NCI-H1105 treated with DMSO at 0.1 percent for 48 hours (cell line): ENCODE measurements at regions not wholly inside any gene's neighbourhood (a gene's known extent, or its start where the extent isn't known, plus 50 kb on each side); places are given as distances from the start of the nearest gene placed in this dataset.
"Not testable (repeated sequence)": the region's sequence is repeated elsewhere in the genome, so short reads cannot be mapped to it uniquely, and the experiment has no call there.

Experiments used
- DNase-seq: peaks from one replicate; lab custom pipeline; 2025; lab: John Stamatoyannopoulos, UW

DNA sequence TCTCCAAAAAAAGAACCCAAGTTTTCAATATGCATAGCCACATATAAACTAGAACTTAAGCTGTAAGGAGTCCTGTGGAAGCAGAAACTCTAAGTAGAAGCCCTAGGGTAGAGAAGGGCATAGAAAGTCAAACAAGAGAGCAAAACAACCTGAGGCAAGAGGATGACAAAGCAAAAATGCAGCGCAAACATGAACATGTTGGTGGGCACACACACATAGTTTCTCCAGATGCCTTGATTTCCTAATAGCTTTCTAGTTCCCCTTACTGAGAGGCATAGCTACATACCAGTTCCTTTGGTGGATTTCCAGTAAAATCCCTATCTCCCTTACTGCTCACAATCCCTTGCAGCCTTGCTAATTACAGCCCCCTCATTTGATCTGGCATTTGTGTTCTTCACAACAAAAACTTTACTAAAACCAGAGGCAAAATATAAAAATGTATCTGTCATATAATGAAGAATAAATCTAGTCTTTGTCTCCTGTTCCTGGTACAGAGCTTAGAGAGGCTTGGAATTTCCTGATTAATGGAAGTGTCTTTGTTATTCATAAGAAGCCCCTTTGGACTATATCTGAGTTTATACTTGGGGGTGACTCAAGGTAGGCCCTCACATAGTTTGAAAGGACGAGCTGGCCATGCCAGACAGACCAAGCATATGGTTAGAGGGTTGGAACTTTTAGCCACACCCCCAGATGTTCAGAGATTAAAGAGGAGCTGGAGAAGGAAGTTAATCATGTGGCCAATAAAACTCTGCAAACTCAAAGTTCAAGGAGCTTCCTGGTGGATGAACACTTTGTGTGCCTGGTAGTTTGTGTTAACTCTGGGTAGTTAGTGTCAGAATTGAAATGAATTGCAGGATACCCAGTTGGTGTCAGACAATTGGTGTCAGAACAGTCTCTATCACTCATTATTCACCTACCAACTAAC, 52.7 kb upstream of the ZCCHC13 start:
- no peak for DNase-seq

GRCh38 chrX:74250574-74250973, 53.4 kb upstream of the ZCCHC13 start:
- DNase-seq: no peak

DNA sequence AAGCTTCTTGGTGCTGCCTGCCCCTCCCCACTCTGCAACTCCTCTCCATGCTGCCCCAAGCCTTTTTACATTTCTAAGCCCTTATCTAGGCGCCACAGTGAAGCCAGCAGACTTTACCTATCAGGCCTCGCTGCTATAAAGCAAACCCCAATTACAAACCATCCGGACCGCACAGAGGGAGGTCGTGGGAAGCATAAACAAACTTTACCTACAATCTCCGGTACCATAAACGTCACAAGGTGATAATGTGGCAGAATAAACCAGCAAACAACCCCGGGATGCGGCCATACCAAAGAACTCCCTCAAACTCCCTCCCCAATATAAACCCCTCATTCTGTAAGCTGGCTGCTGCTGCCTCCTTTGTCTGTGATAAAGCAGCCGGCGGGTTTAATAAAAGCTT, 54.0 kb upstream of the ZCCHC13 start:
- no peak for DNase-seq

GRCh38 chrX:74248889-74249288, 55.1 kb upstream of the ZCCHC13 start:
- no peak for DNase-seq

DNA sequence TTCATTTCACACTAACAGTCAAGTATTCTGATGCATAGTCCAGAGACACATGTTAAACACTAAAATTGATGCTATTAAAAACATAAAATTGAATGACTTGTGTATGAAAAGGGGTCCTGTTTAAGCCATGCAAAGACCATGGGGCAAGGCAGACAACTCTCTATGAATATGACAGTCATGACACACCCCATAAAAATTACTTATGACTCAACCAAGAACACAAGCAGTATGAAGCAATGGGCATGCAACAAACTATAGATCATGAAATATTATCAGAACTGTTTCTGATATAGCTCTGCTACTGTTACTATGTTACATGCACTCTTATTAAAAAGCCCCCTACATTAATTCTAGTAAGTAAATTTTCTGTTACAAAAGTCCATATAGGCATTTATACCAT, 57.5 kb upstream of the ZCCHC13 start:
- no peak for DNase-seq

DNA sequence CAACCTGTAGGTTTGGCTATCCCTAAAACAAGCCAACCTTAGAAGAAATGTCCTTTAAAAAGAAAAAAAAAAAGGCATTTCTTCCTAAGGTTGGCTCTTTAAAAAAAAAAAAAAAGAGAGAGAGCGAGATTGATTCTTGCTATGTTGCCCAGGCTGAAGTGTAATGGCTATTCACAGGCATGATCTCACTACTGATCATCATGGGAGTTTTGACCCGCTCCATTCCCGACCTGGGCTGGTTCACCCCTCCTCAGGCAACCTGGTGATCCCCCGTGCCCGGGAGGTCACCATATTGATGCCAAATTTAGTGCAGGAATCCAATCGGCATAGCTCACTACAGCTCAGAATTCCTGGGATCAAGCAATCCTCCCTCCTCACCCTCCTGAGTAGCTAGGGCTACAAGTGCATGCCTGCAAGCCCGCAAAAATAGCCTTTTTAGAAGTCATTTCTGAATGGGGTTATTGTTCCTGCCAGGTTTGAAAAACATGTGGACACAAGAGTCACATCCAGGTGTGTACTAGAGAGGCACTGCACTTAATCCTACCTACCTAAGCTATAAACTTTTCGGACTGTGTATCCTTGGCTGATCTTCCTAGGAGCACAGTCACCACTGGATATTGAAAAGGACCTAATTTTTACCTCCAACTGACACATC, 61.4 kb upstream of the ZCCHC13 start:
- DNase-seq: no peak

GRCh38 chrX:74242050-74242449, 61.9 kb upstream of the ZCCHC13 start:
- no peak for DNase-seq

DNA sequence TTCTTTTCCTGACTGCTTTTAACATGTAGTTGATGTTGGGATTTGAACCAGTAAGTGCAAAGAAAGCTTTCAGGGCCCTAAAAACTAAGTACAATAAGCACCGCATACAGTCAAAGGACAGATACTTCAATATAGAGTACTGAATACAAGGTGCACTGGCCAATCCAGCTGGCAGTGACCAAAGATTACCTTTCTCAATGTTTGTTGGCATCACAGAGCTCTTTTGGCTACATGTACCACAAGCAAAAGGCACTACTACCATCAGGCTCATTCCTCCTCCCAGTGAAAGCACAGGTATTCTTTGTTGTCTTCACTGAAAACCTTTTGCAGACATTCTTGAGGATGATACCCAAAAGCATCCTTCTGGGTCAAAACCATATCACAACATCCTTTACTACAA, 65.2 kb upstream of the ZCCHC13 start:
- no peak for DNase-seq

DNA sequence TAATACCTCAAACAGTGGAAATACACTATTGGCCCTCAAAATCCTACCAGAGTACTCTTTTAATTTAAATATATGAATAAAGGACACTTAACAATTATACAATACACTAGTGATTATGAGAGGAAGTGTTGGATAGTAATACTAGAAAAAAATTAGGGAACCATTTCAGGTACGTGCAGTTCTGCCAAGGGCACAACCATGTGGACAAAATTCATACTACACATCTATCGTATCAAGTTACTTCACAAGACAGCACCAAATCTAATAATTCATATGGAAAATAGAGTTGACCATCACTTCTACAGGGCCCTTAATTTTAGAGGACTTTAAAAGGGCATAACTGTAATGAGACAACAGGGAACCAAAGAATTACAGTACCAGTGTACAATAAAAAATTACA, 69.2 kb upstream of the ZCCHC13 start:
- DNase-seq: no peak

GRCh38 chrX:74232859-74233258, 71.1 kb upstream of the ZCCHC13 start:
- no peak for DNase-seq

- DNase-seq: no peak
Observed at GRCh38 chrX:74231625-74232024, 72.4 kb upstream of the ZCCHC13 start.

DNA sequence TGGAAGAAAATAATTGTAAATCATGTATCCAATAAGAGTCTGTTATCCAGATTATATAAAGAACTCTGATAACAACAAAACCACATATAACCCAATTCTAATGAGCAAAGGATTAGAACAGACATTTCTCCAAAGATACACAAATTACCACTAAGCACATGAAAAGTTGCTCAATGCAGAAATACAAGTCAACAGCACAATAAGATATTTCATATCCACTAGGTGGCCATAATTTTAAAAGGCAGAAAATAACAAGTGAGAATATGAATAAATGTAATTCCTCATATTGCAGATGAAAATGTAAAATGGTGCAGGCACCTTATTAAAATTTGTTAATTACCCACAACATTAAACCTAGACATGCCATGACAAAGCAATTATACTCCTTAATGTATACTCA, 73.9 kb upstream of the ZCCHC13 start:
- no peak for DNase-seq

DNA sequence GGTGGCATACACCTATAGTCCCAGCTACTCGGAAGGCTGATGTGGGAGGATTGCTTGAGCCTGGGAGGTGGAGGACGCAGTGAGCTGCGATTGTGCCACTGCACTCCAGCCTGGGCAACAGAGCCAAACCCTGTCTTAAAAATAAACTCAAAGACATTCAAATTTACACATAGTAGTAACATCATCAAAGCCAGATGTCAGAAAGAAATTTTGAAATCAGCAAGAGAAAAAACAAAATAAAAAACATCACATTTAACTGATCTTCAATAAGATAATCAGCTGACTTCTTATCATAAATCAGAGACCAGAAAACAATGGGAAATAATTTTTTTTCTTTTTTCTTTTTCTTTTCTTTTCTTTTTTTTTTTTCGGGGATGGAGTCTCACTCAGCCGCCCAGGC, 78.9 kb upstream of the ZCCHC13 start:
- DNase-seq: no peak

DNA sequence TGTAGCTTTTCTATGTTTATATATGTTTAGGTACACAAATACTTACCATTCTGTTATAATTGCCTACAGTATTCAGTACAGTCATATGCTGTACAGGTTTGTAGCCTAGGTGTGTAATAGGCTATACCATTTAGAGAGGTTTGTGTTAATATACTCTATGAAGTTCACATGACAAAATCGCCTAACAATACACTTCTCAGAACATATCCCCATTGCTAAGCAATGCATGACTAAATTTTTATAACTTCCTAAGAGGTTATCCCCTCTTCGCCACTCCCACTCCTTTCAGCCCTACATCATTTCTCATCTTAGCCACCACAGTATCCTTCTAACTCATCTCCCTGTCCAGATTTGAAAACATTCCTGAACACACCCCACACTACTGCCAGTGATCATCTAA, 83.7 kb upstream of the ZCCHC13 start:
- DNase-seq: no peak

DNA sequence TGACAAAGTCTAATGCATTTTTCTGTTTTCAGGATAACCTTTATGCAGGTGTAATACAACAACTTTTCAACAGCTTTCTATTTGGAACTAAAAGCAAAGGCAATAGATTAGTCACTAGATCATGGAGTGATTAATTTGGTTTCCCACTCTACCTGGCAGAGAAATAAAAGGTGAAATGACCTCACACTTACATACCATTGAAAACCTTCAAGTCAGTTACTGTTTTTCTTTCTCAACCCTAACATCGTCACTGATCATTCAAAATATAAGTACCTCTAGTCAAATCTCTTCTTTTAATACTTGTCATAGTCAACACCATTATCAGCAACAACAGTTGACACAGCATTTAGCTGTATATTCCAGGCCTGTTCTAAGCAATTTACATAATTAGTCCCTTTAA, 85.1 kb upstream of the ZCCHC13 start:
- no peak for DNase-seq

- DNase-seq: no peak
Observed at GRCh38 chrX:74216421-74216820, 87.6 kb upstream of the ZCCHC13 start.

DNA sequence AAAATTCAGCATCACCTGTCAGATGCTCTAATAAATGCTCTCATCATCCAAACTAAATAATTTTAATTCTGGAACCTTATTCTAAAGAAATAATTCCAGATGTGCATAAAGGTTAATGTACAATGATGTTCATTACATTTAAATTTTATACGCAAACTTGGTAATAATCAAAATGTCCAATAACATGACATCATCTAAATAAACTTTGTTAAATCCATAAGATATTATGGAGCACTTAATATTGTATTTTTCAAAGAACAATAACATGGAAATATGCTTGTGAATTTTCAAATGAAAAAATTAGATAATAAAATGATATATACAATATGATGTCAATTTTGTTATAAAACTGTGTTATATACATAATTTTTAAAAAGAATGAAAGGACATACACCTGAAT, 92.1 kb upstream of the ZCCHC13 start:
- no peak for DNase-seq

DNA sequence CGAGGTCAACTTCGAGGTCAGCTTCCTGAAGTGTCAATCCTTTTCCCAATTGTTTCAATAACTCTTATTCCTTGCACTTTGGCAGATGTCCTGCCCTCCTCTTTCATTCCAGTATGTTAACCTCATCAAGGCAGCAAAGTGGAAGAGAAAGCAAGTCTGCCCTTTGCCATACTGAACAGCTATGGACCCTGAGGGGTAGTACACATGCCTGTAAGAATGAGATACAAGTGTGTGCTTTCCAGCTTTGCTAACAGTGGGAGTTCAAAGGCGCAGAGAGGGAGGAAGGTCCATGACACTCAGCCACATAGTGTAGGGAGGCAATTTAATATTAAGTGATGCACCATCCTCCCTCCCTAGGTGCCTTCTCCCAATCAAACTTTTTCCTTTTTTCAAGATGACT, 96.4 kb upstream of the ZCCHC13 start:
- DNase-seq: no peak

DNA sequence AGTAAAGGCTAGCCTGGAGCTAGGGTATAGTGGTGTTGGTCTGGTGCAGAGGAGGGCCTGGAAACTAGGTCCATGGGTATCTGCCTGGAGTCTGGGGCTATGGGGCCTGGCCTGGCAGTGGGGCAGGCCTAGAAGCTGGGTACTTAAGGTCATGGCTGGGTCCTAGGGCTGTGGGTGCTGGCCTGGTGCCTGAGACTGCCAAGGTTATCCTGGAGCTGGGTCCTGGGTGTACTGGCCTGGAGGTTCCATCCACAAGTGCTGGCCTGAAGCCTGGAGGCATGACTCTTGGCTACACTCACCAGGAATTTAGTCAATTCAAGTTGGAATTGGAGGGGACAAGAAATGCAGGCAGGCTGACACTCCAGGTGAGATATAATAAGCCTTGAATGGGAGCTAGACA, 108.4 kb upstream of the ZCCHC13 start:
- no peak for DNase-seq

DNA sequence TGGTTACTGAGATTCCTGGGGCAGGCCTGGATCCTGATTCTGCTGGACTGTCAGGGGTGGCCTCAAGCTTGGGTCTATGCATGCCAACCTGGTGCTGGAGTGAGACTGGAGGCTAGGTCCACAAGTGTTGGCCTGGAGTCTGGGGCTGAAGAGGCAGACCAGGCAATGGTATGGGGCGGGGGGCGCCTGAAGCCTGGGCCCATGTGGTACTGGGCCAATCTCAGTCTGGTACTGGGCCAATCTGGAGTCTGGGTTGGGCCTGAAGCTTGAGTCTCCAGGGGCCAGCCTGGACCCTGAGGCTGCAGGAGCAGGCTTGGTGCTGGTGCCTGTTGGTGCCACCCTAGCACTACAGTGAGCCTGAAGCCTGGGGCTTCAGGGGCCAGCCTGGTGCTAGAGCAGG, 108.9 kb upstream of the ZCCHC13 start:
- no peak for DNase-seq

GRCh38 chrX:74187211-74187610, 116.8 kb upstream of the ZCCHC13 start:
- no peak for DNase-seq

DNA sequence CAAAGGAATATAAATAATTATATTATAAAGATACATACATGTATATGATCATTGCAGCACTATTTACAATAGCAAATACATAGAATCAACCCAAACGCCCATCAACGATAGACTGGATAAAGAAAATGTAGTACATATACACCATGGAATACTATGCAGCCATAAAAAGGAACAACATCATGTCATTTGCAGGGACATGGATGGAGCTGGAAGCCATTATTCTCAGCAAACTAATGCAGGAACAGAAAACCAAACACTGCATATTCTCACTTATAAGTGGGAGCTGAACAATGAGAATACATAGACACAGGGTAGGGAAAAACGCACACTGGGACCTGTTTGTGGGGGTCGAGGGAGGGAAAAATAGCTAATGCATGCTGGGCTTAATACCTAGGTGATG, 120.9 kb upstream of the ZCCHC13 start:
- not testable (repeated sequence) for DNase-seq

GRCh38 chrX:74181976-74182375, 122.0 kb upstream of the ZCCHC13 start:
- DNase-seq: not testable (repeated sequence)

- no peak for DNase-seq
Observed at GRCh38 chrX:74180716-74181115, 123.3 kb upstream of the ZCCHC13 start.
